GM13976 (cell line): ENCODE measurements at regions not wholly inside any gene's neighbourhood (a gene's known extent, or its start where the extent isn't known, plus 50 kb on each side); places are given as distances from the start of the nearest gene placed in this dataset.

Source experiments
- DNase-seq: peaks from one replicate; pipeline ENCODE4 v3.0.0; 2012; ENCODE audit warnings: low spot score
- CTCF ChIP-seq: IDR thresholded peaks from 2 replicates; pipeline ENCODE4 v1.5.1; 2012; ENCODE audit warnings: borderline replicate concordance, mild to moderate bottlenecking; ENCODE audit not compliant: insufficient read depth; ENCODE audit errors: extremely low read depth, missing control alignments, control extremely low read depth
- in situ Hi-C: fragments of 300-500 bp; cut with MboI; formaldehyde crosslinking; loops from one replicate; pipeline ENCODE4 v1.12.0; 2022; ENCODE audit warnings: low sequenced_read_pairs, mixed read lengths, inconsistent platforms; ENCODE audit not compliant: unreplicated experiment

DNA sequence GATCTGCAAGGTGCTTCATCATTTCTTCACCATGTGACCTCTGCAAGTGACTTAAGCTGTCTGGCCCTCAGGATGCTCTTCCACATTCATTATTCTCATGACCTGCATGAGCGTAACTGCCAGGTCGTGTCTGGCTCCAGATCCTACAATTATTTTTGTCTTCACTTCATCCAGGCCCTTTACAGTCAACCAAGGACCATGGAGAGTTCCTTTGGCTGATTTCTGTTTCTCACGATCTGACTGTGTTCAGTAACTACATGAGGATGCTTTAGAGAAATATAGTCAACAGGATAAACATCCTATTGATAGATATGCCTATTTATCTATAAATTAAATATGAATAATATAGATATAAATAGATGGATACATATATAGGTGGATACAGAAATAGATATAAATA, 1251.6 kb downstream of the NLGN4Y start:
- in situ Hi-C loops: no loop called here
- DNase-seq: no peak
- TF ChIP-seq CTCF: no peak

DNA sequence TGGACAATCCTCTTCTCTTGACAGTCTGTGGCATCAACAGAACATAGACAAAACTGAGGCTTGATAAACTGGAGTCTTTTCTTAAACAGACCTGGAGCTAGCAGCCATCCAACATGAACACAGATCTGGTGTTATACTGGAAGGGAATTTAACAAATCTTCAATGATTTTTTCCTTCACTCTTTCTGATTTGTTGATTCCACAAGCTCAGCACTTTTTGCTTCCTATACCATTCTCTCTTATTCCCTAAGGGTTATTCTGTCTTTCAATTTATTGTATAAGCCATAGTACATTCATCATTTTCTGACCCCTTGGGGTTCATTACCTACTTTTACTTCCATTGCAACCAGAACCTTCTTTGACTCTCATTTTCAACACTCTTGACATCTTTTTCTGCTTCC, 1255.6 kb downstream of the NLGN4Y start:
- TF ChIP-seq CTCF: no peak
- no peak for DNase-seq
- in situ Hi-C loops: no loop called here

GRCh38 chrY:15800021-15800420, 1275.7 kb downstream of the NLGN4Y start:
- DNase-seq: no peak
- TF ChIP-seq CTCF: no peak

GRCh38 chrY:15805985-15806384, 1281.7 kb downstream of the NLGN4Y start:
- TF ChIP-seq CTCF: no peak
- in situ Hi-C loops: no loop called here
- no peak for DNase-seq

More at GRCh38 chrY:15800021-15800420, 1275.7 kb downstream of the NLGN4Y start:
- in situ Hi-C loops: no loop called here

GRCh38 chrY:15814241-15814640, 1289.9 kb downstream of the NLGN4Y start:
- DNase-seq: no peak
- TF ChIP-seq CTCF: no peak
- in situ Hi-C loops: no loop called here
